Endothelial cell of umbilical vein (primary cell): ENCODE measurements at regions not wholly inside any gene's neighbourhood (a gene's known extent, or its start where the extent isn't known, plus 50 kb on each side); places are given as distances from the start of the nearest gene placed in this dataset.

ENCODE experiments used
- BruUV-seq: library from RNA; stranded (reverse); fragments of 400-500 nt; replicated peaks from 2 replicates; lab custom pipeline; 2021; lab: Mats Ljungman, UMichigan
- CTCF ChIA-PET: fragments of 300-600, 350-600 bp; sonication (Branson Sonifier 250); formaldehyde crosslinking; loops from one replicate; lab custom pipeline; 2021; ENCODE audit warnings: antibody characterized with exemption, inconsistent platforms; lab: Charles Lee
- POLR2A ChIA-PET: fragments of 300-600, 350-600 bp; sonication (Branson Sonifier 250); formaldehyde crosslinking; loops from one replicate; lab custom pipeline; 2021; ENCODE audit warnings: antibody characterized with exemption, inconsistent platforms; lab: Charles Lee
- DNase-seq: peaks from one replicate; pipeline ENCODE4 v3.0.0-alpha.2; 2011; ENCODE audit warnings: low read depth, low spot score
- FAIRE-seq: peaks from 2 replicates; lab custom pipeline; 2011; peaks lifted over from hg19 to GRCh38; lab: Jason Lieb, UNC
- H2AFZ ChIP-seq: 2 replicates; pipeline ENCODE4 v1.6.0; 2012; ENCODE audit warnings: low read depth, low read length, control low read depth, inconsistent platforms
- H3K27ac ChIP-seq: 2 replicates; pipeline ENCODE4 v1.5.1; 2011; ENCODE audit warnings: low read depth, mild to moderate bottlenecking, control low read depth, low read length, moderate library complexity; ENCODE audit not compliant: insufficient read depth
- H3K27me3 ChIP-seq, 2 experiments: 2 replicates each; pipeline versions ENCODE4 v1.6.0 to v1.6.1; 2011; ENCODE audit warnings: low read length in 2 of 2, mixed read lengths in 1 of 2; ENCODE audit not compliant: control insufficient read depth in 2 of 2, insufficient read depth in 2 of 2
- H3K36me3 ChIP-seq, 2 experiments: 2 replicates in 1 of 2; 3 replicates in 1 of 2; pipeline ENCODE4 v1.5.1; 2011; ENCODE audit warnings: low read length in 2 of 2, mild to moderate bottlenecking in 1 of 2, moderate library complexity in 1 of 2; ENCODE audit not compliant: control insufficient read depth in 2 of 2, insufficient read depth in 2 of 2; ENCODE audit errors: extremely low read depth in 1 of 2
- H3K4me1 ChIP-seq: 3 replicates; pipeline ENCODE4 v1.5.1; 2011; ENCODE audit warnings: mild to moderate bottlenecking, low read length; ENCODE audit not compliant: control insufficient read depth, insufficient read depth; ENCODE audit errors: extremely low read depth
- H3K4me2 ChIP-seq: 2 replicates; pipeline ENCODE4 v1.6.1; 2011; ENCODE audit warnings: low read length, control low read depth, mixed read lengths; ENCODE audit not compliant: insufficient read depth
- H3K4me3 ChIP-seq, 3 experiments: fragments of 200-600 bp in 1 of 3; sonication (generic), shearing (Covaris generic) in 1 of 3; replicated peaks in 1 of 3; 2 replicates each; pipeline ENCODE4 v1.5.1; 2011 to 2016; ENCODE audit warnings: control low read depth in 3 of 3, low read length in 3 of 3, mild to moderate bottlenecking in 2 of 3, inconsistent platforms in 1 of 3, low read depth in 1 of 3, moderate library complexity in 1 of 3; ENCODE audit not compliant: insufficient read depth in 1 of 3
- H3K79me2 ChIP-seq: 2 replicates; pipeline ENCODE4 v1.6.0; 2012; ENCODE audit warnings: low read length, inconsistent platforms; ENCODE audit not compliant: control insufficient read depth, insufficient read depth
- H3K9ac ChIP-seq: replicated peaks from 2 replicates; pipeline ENCODE3; 2011; ENCODE audit warnings: low read length, control low read depth; ENCODE audit not compliant: insufficient read depth; ENCODE audit errors: extremely low read depth
- H3K9me1 ChIP-seq: replicated peaks from 3 replicates; pipeline ENCODE4 v1.6.0; 2011; ENCODE audit warnings: mild to moderate bottlenecking, low read length; ENCODE audit not compliant: control insufficient read depth, insufficient read depth; ENCODE audit errors: extremely low read depth
- H3K9me3 ChIP-seq: replicated peaks from 2 replicates; pipeline ENCODE4 v1.5.1; 2012; ENCODE audit warnings: low read length, inconsistent platforms; ENCODE audit not compliant: control insufficient read depth, insufficient read depth
- H4K20me1 ChIP-seq: replicated peaks from 2 replicates; pipeline ENCODE3; 2011; ENCODE audit warnings: mild to moderate bottlenecking, low read length; ENCODE audit not compliant: control insufficient read depth, insufficient read depth; ENCODE audit errors: extremely low read depth
- EZH2 ChIP-seq: IDR thresholded peaks from 2 replicates; pipeline ENCODE4 v1.6.1; 2012; ENCODE audit warnings: borderline replicate concordance, low read depth, mild to moderate bottlenecking, moderate library complexity, low read length, inconsistent platforms; ENCODE audit not compliant: severe bottlenecking
- FOS ChIP-seq: IDR thresholded peaks from 2 replicates; pipeline ENCODE4 v1.6.1; 2011; ENCODE audit warnings: mild to moderate bottlenecking, low read length, moderate library complexity, borderline replicate concordance; ENCODE audit not compliant: insufficient read depth
- GATA2 ChIP-seq: IDR thresholded peaks from 2 replicates; pipeline ENCODE4 v1.7.0; 2011; ENCODE audit warnings: low read depth, mild to moderate bottlenecking, moderate library complexity, mixed read lengths, low read length; ENCODE audit not compliant: insufficient read length, insufficient read depth
- JUN ChIP-seq: IDR thresholded peaks from 2 replicates; pipeline ENCODE4 v1.6.1; 2011; ENCODE audit warnings: borderline replicate concordance, low read depth; ENCODE audit not compliant: insufficient read length, insufficient read depth
- MYC ChIP-seq: IDR thresholded peaks from one replicate; pipeline ENCODE4 v1.6.1; 2011; ENCODE audit warnings: mild to moderate bottlenecking, low read depth, low read length
- POLR2A ChIP-seq: IDR thresholded peaks from 2 replicates; pipeline ENCODE4 v1.6.1; 2012; ENCODE audit warnings: low read depth, mild to moderate bottlenecking, control low read depth, low read length
- POLR2AphosphoS5 ChIP-seq: IDR thresholded peaks from 2 replicates; pipeline ENCODE4 v1.6.1; 2012; ENCODE audit warnings: low read depth, mild to moderate bottlenecking, control low read depth, low read length, moderate library complexity; ENCODE audit not compliant: insufficient read depth
- dilution Hi-C: fragments of 300-500 bp; cut with MboI; formaldehyde crosslinking; loops from one replicate; pipeline ENCODE4 v1.15.0; 2019; ENCODE audit warnings: low sequenced_read_pairs; ENCODE audit not compliant: extremely low pct_ligation_motif_present
- intact Hi-C: fragments of 100-400 bp; cut with micrococcal nuclease; formaldehyde crosslinking; loops from one replicate; pipeline ENCODE4 v1.10.0; 2022
- TF ChIP-seq, protein P1 (sequence below): IDR thresholded peaks from 2 replicates; pipeline ENCODE4 v1.6.1; 2011; ENCODE audit not compliant: insufficient read depth, insufficient read length
- TF ChIP-seq, protein P2 (sequence below), 2 donors: IDR thresholded peaks; 1 replicate in 1 of 2; 2 replicates in 1 of 2; pipeline ENCODE4 v1.5.1; 2011; ENCODE audit warnings: low read length in 2 of 2, mild to moderate bottlenecking in 2 of 2, moderate library complexity in 2 of 2, control low read depth in 1 of 2, inconsistent platforms in 1 of 2, low read depth in 1 of 2; ENCODE audit not compliant: insufficient read depth in 1 of 2; ENCODE audit errors: extremely low read depth in 1 of 2

DNA sequence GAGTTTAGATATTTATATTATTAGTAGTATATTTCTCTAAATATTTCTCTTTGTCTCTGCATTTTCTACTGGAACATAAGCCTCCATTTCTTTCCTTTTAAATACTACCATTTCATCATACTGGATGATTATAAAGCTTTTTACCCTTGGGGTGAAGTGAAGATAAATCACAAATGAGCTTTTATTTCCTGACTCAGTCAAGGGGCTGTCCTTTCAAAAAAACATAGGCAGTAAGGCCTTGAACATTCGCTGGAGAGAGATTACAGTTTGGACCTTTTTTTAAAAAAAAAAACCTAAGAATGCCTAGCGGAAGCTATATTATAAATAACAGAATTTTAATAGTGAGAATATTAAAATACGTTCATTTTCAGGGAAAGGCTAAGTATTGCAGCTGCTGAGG is 268.8 kb upstream of the PCDH9 start:
- Histone ChIP-seq H3K79me2 (no peaks in the 10 kb centered on the region), H3K4me3 (no peak overlapping the region), H2AFZ (no peak overlapping the region), H3K9ac (no peak overlapping the region), H3K36me3 (no peaks in the 10 kb centered on the region), H3K4me1 (no peaks in the 10 kb centered on the region), H3K4me2 (no peak overlapping the region), H3K9me1 (no peaks in the 10 kb centered on the region), H3K27ac (no peak overlapping the region), H3K9me3 (no peaks in the 10 kb centered on the region), H3K27me3 (no peaks in the 10 kb centered on the region), H4K20me1 (no peaks in the 10 kb centered on the region)
- dilution Hi-C loops (no loop called here), intact Hi-C loops (no loop called here)
- no TSS peak for BruUV-seq
- no peak for FAIRE-seq
- ChIA-PET CTCF (no interaction called here), POLR2A (no interaction called here)
- DNase-seq: no peak
- TF ChIP-seq, protein P1, sequence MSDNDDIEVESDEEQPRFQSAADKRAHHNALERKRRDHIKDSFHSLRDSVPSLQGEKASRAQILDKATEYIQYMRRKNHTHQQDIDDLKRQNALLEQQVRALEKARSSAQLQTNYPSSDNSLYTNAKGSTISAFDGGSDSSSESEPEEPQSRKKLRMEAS: no peak
- TF ChIP-seq JUN: no peak
- TF ChIP-seq MYC: no peak
- TF ChIP-seq, protein P2, sequence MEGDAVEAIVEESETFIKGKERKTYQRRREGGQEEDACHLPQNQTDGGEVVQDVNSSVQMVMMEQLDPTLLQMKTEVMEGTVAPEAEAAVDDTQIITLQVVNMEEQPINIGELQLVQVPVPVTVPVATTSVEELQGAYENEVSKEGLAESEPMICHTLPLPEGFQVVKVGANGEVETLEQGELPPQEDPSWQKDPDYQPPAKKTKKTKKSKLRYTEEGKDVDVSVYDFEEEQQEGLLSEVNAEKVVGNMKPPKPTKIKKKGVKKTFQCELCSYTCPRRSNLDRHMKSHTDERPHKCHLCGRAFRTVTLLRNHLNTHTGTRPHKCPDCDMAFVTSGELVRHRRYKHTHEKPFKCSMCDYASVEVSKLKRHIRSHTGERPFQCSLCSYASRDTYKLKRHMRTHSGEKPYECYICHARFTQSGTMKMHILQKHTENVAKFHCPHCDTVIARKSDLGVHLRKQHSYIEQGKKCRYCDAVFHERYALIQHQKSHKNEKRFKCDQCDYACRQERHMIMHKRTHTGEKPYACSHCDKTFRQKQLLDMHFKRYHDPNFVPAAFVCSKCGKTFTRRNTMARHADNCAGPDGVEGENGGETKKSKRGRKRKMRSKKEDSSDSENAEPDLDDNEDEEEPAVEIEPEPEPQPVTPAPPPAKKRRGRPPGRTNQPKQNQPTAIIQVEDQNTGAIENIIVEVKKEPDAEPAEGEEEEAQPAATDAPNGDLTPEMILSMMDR (IDR thresholded peaks at IDR 0.05; ENCODE audit: extremely low read depth in 1 of 2, insufficient read depth in 1 of 2, low read depth in 1 of 2, low read length in 2 of 2): no peak
- no peak for TF ChIP-seq GATA2
- no peak for TF ChIP-seq POLR2A
- TF ChIP-seq EZH2: no peak
- TF ChIP-seq POLR2AphosphoS5: no peak
- TF ChIP-seq FOS: no peak
